ENCODE measurements at regions not wholly inside any gene's neighbourhood (a gene's known extent, or its start where the extent isn't known, plus 50 kb on each side); places are given as distances from the start of the nearest gene placed in this dataset.

- no peak overlapping the region for H3K27ac Mint-ChIP-seq
- no peak for TF ChIP-seq CTCF (conservative IDR thresholded peaks at IDR 0.05)
- peaks cover 5% of the 10 kb centered on the region for H3K27me3 Mint-ChIP-seq
- H3K4me1 Mint-ChIP-seq (ENCODE audit: unreplicated experiment) = peaks cover 4% of the 10 kb centered on the region
- H3K4me3 Mint-ChIP-seq = no peak overlapping the region
- no peaks in the 10 kb centered on the region for H3K9me3 Mint-ChIP-seq
- no peaks in the 10 kb centered on the region for H3K36me3 Mint-ChIP-seq
- DNase-seq (ENCODE audit: extremely low spot score, unreplicated experiment) = no peak
These were observed 618.3 kb upstream of the SETBP1 start for GRCh38 chr18:44062345-44062744.

- Mint-ChIP-seq H3K36me3 (no peaks in the 10 kb centered on the region), H3K27ac (no peak overlapping the region), H3K4me3 (no peak overlapping the region), H3K9me3 (no peaks in the 10 kb centered on the region), H3K4me1 (ENCODE audit: unreplicated experiment) (peaks cover 4% of the 10 kb centered on the region), H3K27me3 (peaks cover 7% of the 10 kb centered on the region)
- TF ChIP-seq CTCF (conservative IDR thresholded peaks at IDR 0.05) = no peak
- DNase-seq (ENCODE audit: extremely low spot score, unreplicated experiment) = no peak
These were observed 615.5 kb upstream of the SETBP1 start for GRCh38 chr18:44065206-44065605.

- no peak overlapping the region for H3K27ac Mint-ChIP-seq
- DNase-seq (ENCODE audit: extremely low spot score, unreplicated experiment) = no peak
- no peak overlapping the region for H3K4me3 Mint-ChIP-seq
- no peaks in the 10 kb centered on the region for H3K9me3 Mint-ChIP-seq
- H3K27me3 Mint-ChIP-seq = peaks cover 7% of the 10 kb centered on the region
- H3K36me3 Mint-ChIP-seq = no peaks in the 10 kb centered on the region
- peaks cover 4% of the 10 kb centered on the region for H3K4me1 Mint-ChIP-seq (ENCODE audit: unreplicated experiment)
- TF ChIP-seq CTCF (conservative IDR thresholded peaks at IDR 0.05) = no peak
These were observed 614.1 kb upstream of the SETBP1 start for GRCh38 chr18:44066541-44066940.

GRCh38 chr18:44067186-44067585, 613.5 kb upstream of the SETBP1 start:
- no peaks in the 10 kb centered on the region for H3K9me3 Mint-ChIP-seq
- H3K27ac Mint-ChIP-seq = no peak overlapping the region
- no peak for TF ChIP-seq CTCF (conservative IDR thresholded peaks at IDR 0.05)
- H3K36me3 Mint-ChIP-seq = no peaks in the 10 kb centered on the region
- no peak overlapping the region for H3K4me3 Mint-ChIP-seq
- DNase-seq (ENCODE audit: extremely low spot score, unreplicated experiment) = no peak
- H3K4me1 Mint-ChIP-seq (ENCODE audit: unreplicated experiment) = peaks cover 4% of the 10 kb centered on the region
- peaks cover 7% of the 10 kb centered on the region for H3K27me3 Mint-ChIP-seq

GRCh38 chr18:44075038-44075437, 605.6 kb upstream of the SETBP1 start:
- no peak for TF ChIP-seq CTCF (conservative IDR thresholded peaks at IDR 0.05)
- no peaks in the 10 kb centered on the region for H3K36me3 Mint-ChIP-seq
- H3K9me3 Mint-ChIP-seq = no peaks in the 10 kb centered on the region
- H3K4me1 Mint-ChIP-seq (ENCODE audit: unreplicated experiment) = no peaks in the 10 kb centered on the region
- no peak overlapping the region for H3K27ac Mint-ChIP-seq
- no peak for DNase-seq (ENCODE audit: extremely low spot score, unreplicated experiment)
- H3K27me3 Mint-ChIP-seq = no peaks in the 10 kb centered on the region
- H3K4me3 Mint-ChIP-seq = no peak overlapping the region

- Mint-ChIP-seq H3K4me3 (no peak overlapping the region), H3K36me3 (no peaks in the 10 kb centered on the region), H3K9me3 (no peaks in the 10 kb centered on the region), H3K27ac (no peak overlapping the region), H3K4me1 (ENCODE audit: unreplicated experiment) (no peaks in the 10 kb centered on the region), H3K27me3 (no peaks in the 10 kb centered on the region)
- TF ChIP-seq CTCF (conservative IDR thresholded peaks at IDR 0.05) = no peak
- no peak for DNase-seq (ENCODE audit: extremely low spot score, unreplicated experiment)
These were observed 601.1 kb upstream of the SETBP1 start for GRCh38 chr18:44079606-44080005.
